OCI-M2 (cell line): ENCODE measurements at regions not wholly inside any gene's neighbourhood (a gene's known extent, or its start where the extent isn't known, plus 50 kb on each side); places are given as distances from the start of the nearest gene placed in this dataset.
"Not testable (repeated sequence)": the region's sequence is repeated elsewhere in the genome, so short reads cannot be mapped to it uniquely, and the experiment has no call there.

Experiments used
- DNase-seq: peaks from one replicate; lab custom pipeline; 2025; ENCODE audit not compliant: unreplicated experiment; lab: John Stamatoyannopoulos, UW

DNA sequence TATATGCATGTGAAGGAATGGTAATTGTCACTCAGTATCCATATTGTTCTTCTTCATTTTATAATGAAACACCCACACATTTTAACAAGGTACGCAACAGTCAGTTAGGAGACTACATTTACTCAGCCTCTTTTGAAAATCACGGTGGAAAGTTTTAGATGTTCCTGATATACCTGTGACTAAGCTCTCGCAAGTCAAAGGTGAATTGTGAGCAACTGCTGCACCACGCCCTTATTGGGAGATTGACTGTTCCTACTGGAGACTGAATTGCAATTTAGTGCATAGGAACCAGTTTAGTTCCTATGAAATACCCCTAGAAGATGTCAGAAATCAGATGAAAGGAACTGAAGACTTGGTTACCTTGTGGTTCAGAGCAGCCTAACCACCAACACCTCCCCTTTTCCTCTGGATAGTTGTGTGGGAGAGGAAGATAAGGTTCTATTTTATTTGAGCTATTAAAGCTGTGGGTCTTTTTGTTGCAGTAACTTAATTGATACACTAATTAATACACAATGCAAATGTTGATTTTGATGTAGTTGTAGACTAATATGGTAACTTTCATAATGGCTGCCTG lies 1280.5 kb upstream of the CDH2 start:
- no peak for DNase-seq

DNA sequence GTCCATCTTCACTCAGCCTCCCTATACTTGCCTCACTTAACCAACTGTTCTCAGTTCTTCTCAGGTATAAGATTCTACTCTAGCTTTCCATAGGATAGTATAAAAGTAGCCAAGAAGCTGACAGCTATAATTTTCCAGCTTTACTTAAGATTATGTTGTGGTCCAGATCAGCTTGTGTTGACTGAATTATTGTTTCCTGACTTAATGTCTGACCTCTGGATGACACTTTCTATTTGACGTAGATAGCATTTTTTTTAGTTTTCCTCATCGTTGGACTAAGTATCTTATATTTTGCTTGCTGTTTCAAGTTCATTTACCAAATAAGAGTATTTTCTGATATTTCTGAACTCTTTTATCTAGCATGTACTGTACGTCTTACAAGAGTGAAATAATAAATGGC lies 1272.5 kb upstream of the CDH2 start:
- DNase-seq = no peak

DNA sequence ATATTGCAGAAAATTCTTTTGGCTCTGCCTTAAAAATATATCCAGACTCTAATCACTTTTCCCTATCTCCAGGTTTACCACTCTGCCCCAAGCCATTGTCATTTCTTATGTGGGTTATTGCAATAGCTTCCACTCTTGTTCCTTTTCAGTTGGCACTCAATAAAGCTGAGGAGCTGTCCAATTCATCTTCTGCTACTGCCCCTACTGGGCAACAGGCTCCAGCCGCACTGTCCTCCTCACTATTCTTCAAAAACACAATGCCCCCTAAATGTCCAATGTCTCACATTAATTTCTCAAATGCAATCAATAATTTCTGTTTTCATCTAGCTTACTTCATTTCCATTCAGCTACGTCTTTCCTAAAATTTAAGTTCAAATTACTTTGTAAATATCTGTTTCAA lies 1262.5 kb upstream of the CDH2 start:
- no peak for DNase-seq

DNA sequence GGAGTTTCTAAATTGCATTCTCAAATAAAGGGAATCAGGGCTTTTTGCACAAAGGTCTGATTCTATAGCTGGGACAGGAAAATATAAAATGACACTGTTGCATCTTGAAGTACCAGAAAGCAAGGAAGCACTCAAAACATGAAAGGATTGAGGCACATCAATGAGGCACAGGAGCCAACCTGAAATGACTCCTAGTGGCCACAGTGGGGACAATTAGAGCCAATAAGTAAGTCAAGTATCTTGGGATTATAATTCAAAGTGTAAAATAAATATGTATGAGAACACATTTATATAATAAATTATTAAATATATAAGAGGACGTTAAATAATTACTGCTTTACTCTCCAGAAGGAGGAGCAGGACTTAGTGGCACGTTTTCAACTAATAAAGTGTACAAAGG lies 1259.5 kb upstream of the CDH2 start:
- no peak for DNase-seq

DNA sequence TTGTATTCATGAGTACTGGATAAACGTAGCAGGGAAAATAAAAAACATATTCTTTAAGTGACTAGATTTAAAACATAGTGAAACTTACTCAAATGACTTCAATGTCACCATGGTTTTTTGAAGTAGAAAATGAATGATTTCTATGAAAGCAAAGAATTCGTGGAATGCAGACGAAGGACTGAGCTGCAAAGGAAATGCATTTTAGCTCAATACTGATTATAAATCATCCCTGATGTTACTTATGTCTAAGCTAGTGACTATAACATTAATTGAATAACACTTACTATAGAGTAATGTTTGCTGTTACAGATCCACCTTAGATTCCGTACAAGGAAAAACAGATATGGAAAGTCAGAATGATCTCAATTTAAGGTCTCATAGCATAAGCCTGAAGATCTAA lies 1257.7 kb upstream of the CDH2 start:
- DNase-seq = no peak

DNA sequence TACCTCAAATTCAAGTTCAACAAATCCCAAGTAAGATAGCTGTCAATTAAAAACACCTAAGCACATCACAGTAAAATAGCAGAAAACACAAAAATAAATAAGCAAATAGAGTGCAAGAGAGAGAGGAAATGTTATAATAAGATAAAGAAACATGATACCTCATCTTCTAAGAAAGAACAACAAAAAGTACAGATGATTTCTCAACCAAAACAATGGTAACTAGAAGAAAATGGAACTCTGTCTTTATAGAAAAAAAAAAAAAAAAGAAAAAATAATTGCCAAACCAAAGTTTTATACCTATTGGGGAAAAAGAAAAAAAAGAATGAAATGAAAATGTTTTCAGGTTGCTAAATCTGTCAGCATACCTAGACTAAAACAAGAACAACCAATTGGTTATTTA lies 1253.5 kb upstream of the CDH2 start:
- DNase-seq = no peak

DNA sequence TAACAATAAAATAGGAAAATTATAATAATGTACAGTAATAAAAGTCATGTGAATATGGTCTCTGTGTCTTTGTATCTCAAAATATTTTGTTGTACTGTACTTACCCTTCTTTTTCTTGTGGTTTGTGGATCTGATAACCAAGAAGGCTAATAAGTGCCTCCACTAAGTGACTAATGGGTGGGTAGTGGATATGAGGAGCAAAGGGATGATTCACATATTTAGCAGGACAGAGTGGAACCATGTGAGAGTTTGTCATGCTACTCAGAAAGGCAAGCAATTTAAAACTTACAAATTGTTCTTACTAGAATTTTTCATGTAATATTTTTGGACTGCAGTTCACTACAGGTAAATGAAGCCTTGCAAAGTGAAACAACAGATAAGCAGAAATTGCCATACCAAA lies 1241.2 kb upstream of the CDH2 start:
- no peak for DNase-seq

DNA sequence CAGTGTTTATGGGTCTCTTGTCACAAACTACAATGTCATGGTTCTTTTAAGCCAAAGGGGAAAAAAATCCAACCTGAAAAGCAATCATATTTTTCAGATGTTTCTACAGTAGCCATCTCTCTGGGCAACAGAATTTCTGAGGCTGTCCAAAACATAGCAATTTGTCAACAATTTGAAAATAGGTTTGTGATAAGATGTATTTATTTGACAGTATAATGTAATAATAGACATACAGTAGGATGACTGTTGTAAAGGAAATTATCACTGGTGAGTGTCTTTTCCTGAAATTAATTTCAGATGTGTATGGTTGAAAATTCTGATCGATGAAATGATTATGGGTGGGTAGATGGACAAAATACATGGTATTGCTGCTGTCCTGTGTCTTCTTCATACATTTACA lies 1230.1 kb upstream of the CDH2 start:
- DNase-seq = no peak

DNA sequence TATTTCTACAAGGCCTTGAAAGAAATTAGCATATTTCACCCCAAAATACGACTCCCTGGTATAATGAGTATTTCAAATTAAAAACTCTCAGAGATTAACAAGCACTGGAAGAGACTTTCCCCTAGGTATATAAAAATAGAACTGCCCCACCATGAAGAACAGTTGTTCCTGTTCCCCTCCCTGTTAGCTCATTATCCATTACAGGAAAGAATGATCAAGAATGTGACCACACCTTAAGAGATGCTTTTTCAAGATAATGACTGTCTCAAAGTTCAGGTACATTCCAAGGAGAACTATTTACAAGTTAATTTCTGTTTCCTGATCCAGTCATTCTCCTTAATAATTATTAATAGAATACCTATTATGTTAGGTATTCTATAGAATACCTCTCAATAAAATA lies 1220.6 kb upstream of the CDH2 start:
- DNase-seq = no peak

DNA sequence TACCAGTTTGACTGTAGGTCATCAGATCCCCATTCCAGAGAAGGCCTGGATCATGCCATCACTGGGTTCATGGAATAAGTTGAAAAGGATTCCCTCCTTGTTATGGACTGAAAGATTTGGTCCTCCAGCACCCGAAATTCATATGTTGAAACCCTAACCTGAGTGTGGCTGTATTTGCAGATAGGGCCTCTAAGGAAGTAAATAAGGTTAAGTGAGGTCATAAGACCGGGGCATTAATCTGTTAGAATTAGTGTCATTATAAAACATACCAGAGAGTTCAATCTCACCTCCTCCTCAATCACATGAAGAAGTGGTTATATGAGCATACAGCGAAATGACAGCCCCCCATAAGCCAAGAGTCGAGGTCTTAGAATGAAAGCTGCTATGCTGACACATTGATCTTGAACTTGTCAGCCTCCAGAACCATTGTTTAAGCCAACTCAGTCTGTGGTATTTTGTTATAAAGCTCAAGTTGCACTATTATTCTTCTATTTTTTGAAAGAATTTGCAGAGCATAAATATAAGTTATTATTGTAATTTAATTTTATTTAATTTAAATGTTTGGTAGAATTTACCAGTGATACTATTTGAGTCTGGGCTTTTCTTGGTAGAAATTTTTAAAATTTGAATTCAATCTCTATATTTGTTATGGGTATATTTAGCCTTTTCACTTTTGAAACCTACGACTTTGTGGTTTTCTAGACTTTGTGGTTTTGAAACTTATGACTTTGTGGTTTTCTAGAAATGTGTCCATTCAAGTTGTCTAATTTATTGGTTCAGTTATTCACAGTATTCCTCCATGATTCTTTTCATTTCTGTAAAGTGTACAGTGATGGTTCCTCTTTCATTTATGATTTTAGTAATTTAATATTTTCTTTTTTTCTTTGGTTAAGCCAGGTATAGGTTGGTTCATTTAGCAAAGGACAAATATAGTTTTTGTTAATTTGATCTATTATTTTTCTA lies 1206.7 kb upstream of the CDH2 start:
- DNase-seq = no peak

DNA sequence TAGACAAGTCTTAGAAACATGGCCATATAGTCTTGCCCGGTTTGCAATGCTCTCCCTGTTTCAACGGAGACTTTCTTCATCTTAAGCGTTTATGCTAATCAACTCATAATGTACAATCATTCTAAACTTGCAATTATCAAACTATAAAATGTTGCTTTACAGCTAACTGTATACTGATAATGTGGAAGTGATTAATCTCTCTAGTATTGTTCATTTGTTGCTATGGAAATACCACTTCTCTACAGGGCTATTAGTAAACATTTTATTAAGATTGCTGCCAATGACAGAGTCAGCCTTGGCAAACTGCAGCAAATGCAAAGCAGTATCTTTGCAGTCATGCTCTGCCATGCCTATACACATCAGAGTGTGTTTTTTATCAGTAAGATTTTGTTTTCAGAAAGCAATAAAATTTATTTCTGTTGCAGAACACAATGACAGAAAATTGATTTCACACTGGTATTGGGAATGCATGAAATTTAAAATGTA lies 1201.8 kb upstream of the CDH2 start:
- no peak for DNase-seq

DNA sequence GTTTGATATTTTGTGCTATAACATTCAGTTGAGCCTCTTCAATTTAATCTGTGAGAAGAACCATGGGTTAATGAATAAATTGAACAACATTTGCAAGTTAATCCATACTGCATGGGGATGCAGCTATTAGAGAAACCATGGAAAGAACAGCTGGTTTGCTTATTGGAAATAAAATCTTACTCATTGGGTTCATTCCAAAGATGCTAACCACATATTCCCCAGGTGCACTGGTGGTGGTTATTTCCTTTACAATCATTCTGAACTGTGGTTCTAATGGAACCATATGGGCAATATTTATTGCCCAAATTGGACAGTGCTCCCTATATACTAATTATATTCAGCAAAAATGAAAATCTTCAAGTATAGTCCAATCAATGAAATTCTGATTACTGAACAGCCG lies 1200.4 kb upstream of the CDH2 start:
- no peak for DNase-seq

DNA sequence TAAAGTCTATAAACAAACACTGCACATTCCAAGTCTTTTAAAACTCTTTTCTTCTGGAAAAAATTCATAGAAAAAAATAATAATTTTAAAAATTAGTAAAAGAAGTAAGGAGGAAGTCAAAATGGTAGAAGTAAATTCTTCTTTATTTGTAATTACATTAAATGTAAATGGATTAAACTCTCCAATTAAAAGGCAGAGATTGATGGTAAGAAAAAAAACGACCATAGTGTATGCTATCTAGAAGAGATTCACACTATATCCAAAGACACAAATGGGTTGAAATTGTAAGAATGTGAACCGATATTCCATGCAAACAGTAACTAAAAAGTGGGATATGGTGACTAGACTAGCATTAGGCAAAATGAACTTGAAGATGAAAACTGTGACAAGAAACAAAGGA lies 1196.1 kb upstream of the CDH2 start:
- DNase-seq = no peak

DNA sequence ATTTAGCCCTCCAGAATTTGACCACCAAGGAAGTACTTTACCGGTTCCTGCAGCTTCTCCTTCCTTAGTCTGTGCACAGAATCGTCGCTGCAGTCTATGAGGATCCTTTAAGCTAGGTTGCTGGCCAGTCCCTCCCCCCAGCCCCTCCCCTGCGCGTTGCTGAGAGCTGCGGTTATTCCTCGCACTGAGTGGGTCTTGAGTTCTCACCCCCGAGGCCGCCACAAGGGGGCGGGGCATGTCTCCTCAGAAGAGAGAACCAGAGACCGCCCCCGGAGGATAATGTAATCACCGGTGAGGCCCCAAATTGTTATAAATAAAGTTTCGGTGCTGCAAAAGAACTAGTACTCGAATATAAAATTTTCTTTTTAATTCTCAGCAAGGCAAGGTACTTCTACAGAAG lies 1184.9 kb upstream of the CDH2 start:
- no peak for DNase-seq

DNA sequence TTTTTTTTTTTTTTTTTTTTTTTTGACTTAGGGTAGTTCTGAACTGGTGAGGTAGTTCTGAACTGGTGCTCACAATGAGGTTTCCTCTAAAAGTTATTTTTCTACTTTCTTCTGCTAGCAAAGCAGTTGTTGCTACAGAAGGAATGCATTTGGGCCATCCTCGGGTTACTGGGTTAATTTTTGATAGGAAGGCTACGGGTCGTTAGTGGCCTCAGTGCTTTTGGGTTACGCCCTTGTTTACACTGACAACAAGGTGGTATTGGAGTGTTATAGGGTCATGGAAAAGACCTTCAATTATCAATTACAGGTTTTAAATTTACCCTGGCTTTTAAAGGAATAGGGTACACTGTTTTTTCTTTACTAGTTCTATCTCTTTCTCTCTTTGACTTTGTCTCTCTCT lies 1183.7 kb upstream of the CDH2 start:
- DNase-seq = not testable (repeated sequence)

DNA sequence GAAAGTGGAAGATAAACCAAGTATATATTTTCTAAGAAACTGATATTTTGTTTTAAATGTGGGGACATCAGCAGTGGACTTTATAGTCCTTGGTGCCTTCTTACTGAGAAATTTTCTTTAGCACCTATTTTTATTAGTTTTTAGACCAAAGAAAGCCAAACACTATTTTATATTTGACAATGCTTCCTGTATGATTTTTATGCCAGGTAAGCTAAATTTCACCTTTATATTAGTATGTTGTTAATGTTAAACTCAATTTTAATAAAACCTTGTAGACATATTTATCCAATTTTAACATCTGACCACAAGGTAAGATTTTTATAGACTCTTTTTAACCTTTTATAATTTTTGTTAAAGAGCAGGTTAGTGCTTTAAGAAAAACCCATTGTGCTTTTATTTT lies 1182.3 kb upstream of the CDH2 start:
- DNase-seq = not testable (repeated sequence)

DNA sequence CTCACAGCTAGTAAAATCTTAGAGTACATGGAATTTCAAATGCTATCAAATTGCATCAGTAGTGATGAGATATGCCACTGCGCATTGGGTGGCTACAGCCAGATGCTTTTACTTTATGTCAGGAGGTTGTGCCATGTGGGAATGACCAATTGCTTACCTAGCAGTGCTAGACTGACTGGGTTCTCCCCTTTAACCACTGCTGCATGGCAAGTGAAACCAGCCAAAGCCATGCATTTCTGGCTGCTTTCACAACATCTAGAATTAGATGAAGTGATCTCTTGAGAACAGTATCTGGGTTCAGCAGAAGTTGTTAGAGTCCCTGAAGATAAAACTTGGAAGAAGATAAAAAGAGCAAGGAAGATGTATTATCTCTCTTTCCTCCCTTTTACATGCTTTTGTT lies 1174.2 kb upstream of the CDH2 start:
- no peak for DNase-seq

DNA sequence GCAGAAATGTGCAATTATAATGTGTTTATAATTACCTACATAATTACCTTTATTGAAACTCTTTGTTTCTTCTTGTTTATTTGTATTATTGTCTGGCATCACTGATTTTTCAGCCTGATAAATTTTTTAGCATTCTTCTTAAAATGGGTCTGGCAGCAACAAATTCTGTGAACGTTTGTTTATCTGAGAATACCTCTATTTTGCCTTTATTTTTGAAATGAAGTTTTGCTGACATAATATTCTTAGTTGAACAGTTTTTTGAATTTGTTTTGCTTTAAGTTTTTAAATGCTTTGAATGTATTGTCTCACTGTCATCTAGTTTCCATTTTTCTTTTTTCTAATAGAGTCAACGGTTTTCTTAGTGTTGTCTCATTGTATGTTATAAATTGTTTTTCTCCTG lies 1152.0 kb upstream of the CDH2 start:
- DNase-seq = no peak

DNA sequence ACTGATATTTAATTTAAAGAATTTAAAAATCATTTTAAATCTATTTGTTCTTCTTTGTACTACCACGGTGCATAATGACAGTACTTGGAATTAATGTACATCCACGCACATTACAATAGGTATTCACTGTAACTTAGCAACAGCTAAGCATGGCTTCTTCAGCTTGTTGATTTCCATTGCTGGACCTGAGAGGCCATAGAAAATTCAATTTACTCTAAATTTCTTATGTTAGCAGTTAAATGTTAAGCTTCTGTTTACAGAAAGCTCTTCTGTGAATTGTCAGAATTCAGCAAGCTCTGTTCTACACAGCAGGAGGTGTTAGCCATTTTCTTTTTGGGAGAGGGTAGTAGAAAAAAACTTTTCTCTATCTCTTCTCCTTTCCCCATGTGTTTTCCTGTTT lies 1149.3 kb upstream of the CDH2 start:
- no peak for DNase-seq

DNA sequence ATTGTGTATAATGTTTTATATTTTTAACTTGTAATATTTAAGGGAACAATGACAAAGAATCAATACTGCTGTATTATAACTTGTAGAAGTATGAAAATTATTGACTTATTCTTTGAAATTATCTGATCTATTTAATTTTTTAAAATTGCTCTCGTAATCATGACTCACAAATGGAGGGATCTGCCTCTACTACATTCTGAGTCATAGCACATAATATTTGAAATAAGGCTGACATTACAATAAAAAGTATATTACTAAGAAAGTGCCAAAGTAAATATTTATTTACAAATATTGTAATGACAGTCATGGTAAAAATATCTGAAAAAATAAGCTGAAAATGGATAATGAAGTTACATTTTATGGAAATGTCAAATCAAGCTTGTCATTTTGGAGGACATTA lies 1144.6 kb upstream of the CDH2 start:
- no peak for DNase-seq

DNA sequence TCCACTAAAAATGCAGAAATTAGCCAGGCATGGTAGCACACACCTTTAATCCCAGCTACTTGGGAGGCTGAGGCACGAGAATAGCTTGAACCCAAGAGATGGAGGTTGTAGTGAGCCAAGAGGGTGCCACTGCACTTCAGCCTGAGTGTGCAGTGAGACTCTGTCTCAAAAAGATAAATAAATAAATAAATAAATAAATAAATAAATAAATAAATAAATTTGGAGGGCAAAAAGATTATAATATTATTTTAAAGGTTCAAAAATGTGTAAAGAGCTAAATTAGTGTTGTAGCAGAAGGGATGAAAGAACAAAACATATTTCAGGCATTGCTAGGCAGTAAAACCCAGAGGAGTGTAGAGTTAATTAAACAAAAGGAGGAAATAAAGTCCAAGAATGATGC lies 1136.4 kb upstream of the CDH2 start:
- no peak for DNase-seq

DNA sequence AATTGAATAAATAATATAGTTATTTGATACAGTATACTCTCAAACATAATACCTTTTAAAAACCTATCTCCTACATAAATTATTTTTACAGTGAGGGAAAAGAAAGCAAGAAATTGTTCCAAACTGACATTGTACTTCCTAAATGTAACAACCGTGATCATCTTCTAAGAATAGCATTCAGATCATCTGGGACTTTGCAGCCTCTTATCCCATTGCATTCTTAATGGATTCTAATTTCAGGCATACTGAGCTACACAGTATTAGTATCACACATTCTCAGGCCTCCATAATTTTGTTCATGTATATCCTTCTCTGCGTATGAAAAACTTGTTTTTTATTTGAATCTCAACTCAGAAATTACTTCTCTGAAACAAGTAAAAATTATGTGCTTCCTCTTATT lies 1134.7 kb upstream of the CDH2 start:
- DNase-seq = no peak

DNA sequence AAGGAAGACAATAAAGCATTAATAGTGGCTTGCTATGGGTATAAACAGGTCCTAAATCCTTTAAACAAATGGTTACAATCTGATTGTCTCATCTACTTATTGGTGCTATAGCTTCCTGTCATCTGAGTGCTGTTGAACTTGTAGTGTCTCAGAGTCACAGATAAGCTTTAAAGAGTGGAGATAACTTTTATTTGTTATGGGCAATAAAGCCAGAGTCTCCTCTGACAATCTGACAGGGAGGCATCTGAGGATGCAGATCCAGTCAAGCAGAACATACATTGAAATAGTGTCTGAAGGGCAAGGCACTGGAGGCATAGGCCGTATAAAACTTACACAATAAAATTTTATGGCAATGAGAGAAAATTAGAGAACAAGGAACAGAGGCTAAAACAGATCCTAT lies 1132.4 kb upstream of the CDH2 start:
- no peak for DNase-seq
